CD4-positive, alpha-beta T cell (primary cell): ENCODE measurements at regions not wholly inside any gene's neighbourhood (a gene's known extent, or its start where the extent isn't known, plus 50 kb on each side); places are given as distances from the start of the nearest gene placed in this dataset.

ENCODE experiments used
- ATAC-seq: fragments of 200-7000 bp; cut with Tn5 transposase; one replicate; pipeline ENCODE4 v1.10.0; 2022; ENCODE audit warnings: mild to moderate bottlenecking; ENCODE audit not compliant: poor library complexity
- CTCF ChIA-PET: fragments of 350-600 bp; sonication (Branson Sonifier 250); formaldehyde crosslinking; loops from one replicate; lab custom pipeline; 2021; ENCODE audit warnings: antibody characterized with exemption, inconsistent platforms; lab: Charles Lee
- POLR2A ChIA-PET: fragments of 350-600 bp; sonication (Branson Sonifier 250); formaldehyde crosslinking; loops from one replicate; lab custom pipeline; 2021; ENCODE audit warnings: antibody characterized with exemption, inconsistent platforms; lab: Charles Lee
- DNase-seq, 14 experiments: peaks; one replicate each; pipeline ENCODE4 v3.0.0-alpha.2; 2013 to 2020; ENCODE audit warnings: mixed read lengths in 2 of 14
- H3K27ac ChIP-seq, 2 donors: one replicate each; pipeline versions ENCODE4 v1.5.1 to v1.7.0; 2013; ENCODE audit warnings: low read length in 2 of 2, low read depth in 1 of 2, mild to moderate bottlenecking in 1 of 2
- H3K27me3 ChIP-seq, 2 experiments: 1 replicate in 1 of 2; 2 replicates in 1 of 2; pipeline versions ENCODE4 v1.6.1 to v1.7.0; 2013; ENCODE audit warnings: low read length in 2 of 2, control low read depth in 1 of 2, mild to moderate bottlenecking in 1 of 2, moderate library complexity in 1 of 2; ENCODE audit not compliant: insufficient read depth in 2 of 2, control insufficient read depth in 1 of 2
- H3K36me3 ChIP-seq: one replicate; pipeline ENCODE4 v1.6.1; 2013; ENCODE audit warnings: low read length, control low read depth; ENCODE audit not compliant: insufficient read depth
- H3K4me1 ChIP-seq: one replicate; pipeline ENCODE4 v1.6.1; 2013; ENCODE audit warnings: low read length, control low read depth; ENCODE audit not compliant: insufficient read depth
- H3K4me3 ChIP-seq: one replicate; pipeline ENCODE4 v1.5.1; 2013; ENCODE audit warnings: mild to moderate bottlenecking, low read length, moderate library complexity
- H3K9me3 ChIP-seq, 2 experiments: 1 replicate in 1 of 2; 2 replicates in 1 of 2; pipeline versions ENCODE4 v1.6.1 to v1.7.0; 2013; ENCODE audit warnings: low read length in 2 of 2, mild to moderate bottlenecking in 2 of 2, control low read depth in 1 of 2, moderate library complexity in 1 of 2; ENCODE audit not compliant: control insufficient read depth in 1 of 2, insufficient read depth in 1 of 2
- H3K27ac Mint-ChIP-seq: one replicate; pipeline ENCODE4 v1.8.0; 2020; ENCODE audit warnings: mixed read lengths
- H3K27me3 Mint-ChIP-seq: one replicate; pipeline ENCODE4 v1.8.0; 2021; ENCODE audit warnings: mixed read lengths
- H3K36me3 Mint-ChIP-seq: one replicate; pipeline ENCODE4 v1.8.0; 2021; ENCODE audit warnings: low read depth, mixed read lengths
- H3K4me1 Mint-ChIP-seq: one replicate; pipeline ENCODE4 v1.8.0; 2021; ENCODE audit warnings: low read depth, mixed read lengths
- H3K4me3 Mint-ChIP-seq: one replicate; pipeline ENCODE4 v1.8.0; 2020; ENCODE audit warnings: mild to moderate bottlenecking, mixed read lengths
- H3K9me3 Mint-ChIP-seq: one replicate; pipeline ENCODE4 v1.8.0; 2020; ENCODE audit warnings: mixed read lengths
- CTCF ChIP-seq: fragments of 200-600 bp; IDR thresholded peaks from one replicate; pipeline ENCODE4 v1.8.0; 2022; ENCODE audit warnings: antibody characterized with exemption, mild to moderate bottlenecking
- intact Hi-C, 2 experiments: fragments of 100-400 bp; cut with DNase I in 1 of 2; cut with micrococcal nuclease in 1 of 2; formaldehyde crosslinking; loops; one replicate each; pipeline versions ENCODE4 v1.15.1 to v1.9.0; 2023 to 2025; cut with DNase I, micrococcal nuclease

DNA sequence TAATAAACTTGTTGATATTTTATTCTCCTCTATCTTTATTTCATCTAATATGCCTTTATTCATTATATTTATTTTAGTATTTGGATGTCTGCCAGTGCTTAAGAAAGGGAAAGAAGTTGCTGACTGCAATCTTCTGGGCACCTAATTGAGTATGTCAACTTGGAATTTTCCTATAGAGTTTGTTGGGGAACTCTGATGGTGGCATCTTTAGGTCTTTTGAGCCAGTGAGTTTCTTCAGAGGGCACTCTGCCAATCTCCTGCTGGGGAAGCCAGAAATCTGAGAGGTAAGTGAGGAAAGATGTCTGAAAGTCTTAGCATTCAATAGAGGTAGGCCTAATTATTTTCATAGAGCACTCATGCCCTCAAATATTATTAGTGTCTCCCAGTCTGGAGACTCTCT, 475.0 kb downstream of the GABRG1 start:
- Histone ChIP-seq H3K36me3 (no peaks in the 10 kb centered on the region), H3K27me3 (no peaks in the 10 kb centered on the region), H3K4me3 (no peak overlapping the region), H3K9me3 (no peaks in the 10 kb centered on the region), H3K4me1 (no peaks in the 10 kb centered on the region), H3K27ac (no peak overlapping the region)
- no peaks in the 10 kb centered on the region for H3K36me3 Mint-ChIP-seq
- intact Hi-C loops: no loop called here
- no peaks in the 10 kb centered on the region for H3K4me1 Mint-ChIP-seq
- no peak for TF ChIP-seq CTCF
- ATAC-seq (no peak), DNase-seq (no peak)
- ChIA-PET CTCF (no interaction called here), POLR2A (no interaction called here)
- no peak overlapping the region for H3K27ac Mint-ChIP-seq
- H3K9me3 Mint-ChIP-seq: peaks cover 10% of the 10 kb centered on the region
- no peak overlapping the region for H3K4me3 Mint-ChIP-seq
- no peaks in the 10 kb centered on the region for H3K27me3 Mint-ChIP-seq

DNA sequence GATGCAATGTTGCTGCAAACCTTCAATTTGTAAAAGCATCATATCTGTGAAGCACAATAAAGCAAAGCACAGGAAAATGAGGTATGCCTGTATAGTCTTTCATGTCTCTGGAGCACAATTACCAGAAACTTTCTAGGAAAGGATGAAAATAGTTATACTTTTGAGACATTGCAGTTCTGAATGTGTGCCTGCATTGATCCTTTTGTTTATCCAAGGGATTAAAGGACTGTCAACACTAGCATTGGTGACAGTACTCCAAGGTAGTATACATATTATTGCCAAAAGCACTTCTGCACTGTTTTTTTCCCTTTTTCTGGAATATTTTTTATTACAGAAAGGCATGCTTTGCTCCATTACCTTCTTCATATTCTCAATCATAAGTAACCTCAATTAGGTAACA, 476.0 kb downstream of the GABRG1 start:
- Mint-ChIP-seq H3K27ac (no peak overlapping the region), H3K36me3 (no peaks in the 10 kb centered on the region), H3K9me3 (peaks cover 10% of the 10 kb centered on the region), H3K27me3 (no peaks in the 10 kb centered on the region), H3K4me1 (no peaks in the 10 kb centered on the region), H3K4me3 (no peak overlapping the region)
- ChIA-PET POLR2A (no interaction called here), CTCF (no interaction called here)
- intact Hi-C loops: no loop called here
- no peaks in the 10 kb centered on the region for H3K4me1 ChIP-seq
- no peak for TF ChIP-seq CTCF
- no peak overlapping the region for H3K27ac ChIP-seq
- DNase-seq (no peak), ATAC-seq (no peak)
- H3K9me3 ChIP-seq: no peaks in the 10 kb centered on the region
- H3K27me3 ChIP-seq: no peaks in the 10 kb centered on the region
- H3K4me3 ChIP-seq: no peak overlapping the region
- H3K36me3 ChIP-seq: no peaks in the 10 kb centered on the region

DNA sequence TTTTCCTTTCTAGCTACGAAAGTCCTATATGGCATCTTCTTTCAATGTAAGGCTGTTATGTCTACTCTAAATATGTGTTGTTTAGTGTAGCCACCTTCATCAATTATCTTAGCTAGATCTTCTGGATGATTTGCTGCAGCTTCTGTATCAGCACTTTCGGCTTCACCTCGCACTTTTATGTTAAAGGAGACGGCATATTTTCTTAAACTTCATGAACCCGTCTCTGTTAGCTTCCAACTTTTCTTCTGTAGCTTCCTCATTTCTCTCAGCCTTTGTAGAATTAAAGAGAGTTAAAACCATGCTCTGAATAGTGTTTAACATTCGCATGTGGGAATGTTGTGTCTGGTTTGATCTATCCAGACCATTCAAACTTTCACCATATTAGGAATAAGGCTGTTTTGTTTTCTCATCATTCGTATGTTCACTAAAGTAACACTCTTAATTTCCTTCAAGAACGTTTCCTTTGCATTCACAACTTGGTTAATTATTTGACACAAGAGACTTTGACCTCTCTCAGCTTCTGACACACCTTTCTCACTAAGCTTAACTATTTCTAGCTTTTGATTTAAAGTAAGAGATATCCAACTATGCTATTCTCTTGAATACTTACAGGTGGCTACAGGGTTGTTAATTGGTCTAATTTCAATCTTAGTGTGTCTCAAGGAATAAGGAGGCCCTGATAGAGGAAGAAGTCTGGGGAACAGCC, 476.8 kb downstream of the GABRG1 start:
- Mint-ChIP-seq H3K4me3 (no peak overlapping the region), H3K36me3 (no peaks in the 10 kb centered on the region), H3K27ac (no peak overlapping the region), H3K9me3 (peaks cover 13% of the 10 kb centered on the region), H3K4me1 (no peaks in the 10 kb centered on the region), H3K27me3 (no peaks in the 10 kb centered on the region)
- Histone ChIP-seq H3K27me3 (no peaks in the 10 kb centered on the region), H3K4me1 (no peaks in the 10 kb centered on the region), H3K9me3 (no peaks in the 10 kb centered on the region), H3K27ac (no peak overlapping the region), H3K4me3 (no peak overlapping the region), H3K36me3 (no peaks in the 10 kb centered on the region)
- TF ChIP-seq CTCF: no peak
- POLR2A ChIA-PET: no interaction called here
- CTCF ChIA-PET: no interaction called here
- intact Hi-C loops: no loop called here
- ATAC-seq: no peak
- no peak for DNase-seq
